Calu3 (cell line): ENCODE measurements at regions not wholly inside any gene's neighbourhood (a gene's known extent, or its start where the extent isn't known, plus 50 kb on each side); places are given as distances from the start of the nearest gene placed in this dataset.
"Not testable (repeated sequence)": the region's sequence is repeated elsewhere in the genome, so short reads cannot be mapped to it uniquely, and the experiment has no call there.

Source experiments
- BruUV-seq: library from RNA; stranded (reverse); fragments of 400-500 nt; replicated peaks from 2 replicates; lab custom pipeline; 2021; lab: Mats Ljungman, UMichigan
- CTCF ChIA-PET: fragments of 300-600 bp; sonication (Branson Sonifier 250); formaldehyde crosslinking; loops from one replicate; lab custom pipeline; 2022; ENCODE audit warnings: antibody characterized with exemption; lab: Charles Lee
- DNase-seq: peaks from one replicate; pipeline ENCODE4 v3.0.0; 2022
- H3K27ac Mint-ChIP-seq: one replicate; pipeline ENCODE4 v1.8.0; 2022; ENCODE audit warnings: mixed read lengths; ENCODE audit not compliant: unreplicated experiment
- H3K27me3 Mint-ChIP-seq: one replicate; pipeline ENCODE4 v1.8.0; 2022; ENCODE audit warnings: mixed read lengths; ENCODE audit not compliant: unreplicated experiment
- H3K36me3 Mint-ChIP-seq: one replicate; pipeline ENCODE4 v1.8.0; 2022; ENCODE audit warnings: mild to moderate bottlenecking, moderate library complexity, mixed read lengths; ENCODE audit not compliant: insufficient read depth, unreplicated experiment
- H3K4me1 Mint-ChIP-seq: one replicate; pipeline ENCODE4 v1.8.0; 2022; ENCODE audit warnings: mild to moderate bottlenecking, low read depth, mixed read lengths; ENCODE audit not compliant: unreplicated experiment
- H3K4me3 Mint-ChIP-seq: one replicate; pipeline ENCODE4 v1.8.0; 2022; ENCODE audit warnings: mild to moderate bottlenecking, low read depth, moderate library complexity, mixed read lengths; ENCODE audit not compliant: unreplicated experiment
- H3K9me3 Mint-ChIP-seq: one replicate; pipeline ENCODE4 v1.8.0; 2022; ENCODE audit warnings: low read depth, mixed read lengths; ENCODE audit not compliant: unreplicated experiment
- intact Hi-C: fragments of 100-400 bp; cut with micrococcal nuclease; formaldehyde crosslinking; loops from one replicate; pipeline ENCODE4 v1.10.0; 2022; ENCODE audit not compliant: unreplicated experiment
- TF ChIP-seq, protein P1 (sequence below): fragments of 200-600 bp; IDR thresholded peaks from one replicate; pipeline ENCODE4 v1.8.0; 2022; ENCODE audit warnings: antibody characterized with exemption; ENCODE audit not compliant: unreplicated experiment

DNA sequence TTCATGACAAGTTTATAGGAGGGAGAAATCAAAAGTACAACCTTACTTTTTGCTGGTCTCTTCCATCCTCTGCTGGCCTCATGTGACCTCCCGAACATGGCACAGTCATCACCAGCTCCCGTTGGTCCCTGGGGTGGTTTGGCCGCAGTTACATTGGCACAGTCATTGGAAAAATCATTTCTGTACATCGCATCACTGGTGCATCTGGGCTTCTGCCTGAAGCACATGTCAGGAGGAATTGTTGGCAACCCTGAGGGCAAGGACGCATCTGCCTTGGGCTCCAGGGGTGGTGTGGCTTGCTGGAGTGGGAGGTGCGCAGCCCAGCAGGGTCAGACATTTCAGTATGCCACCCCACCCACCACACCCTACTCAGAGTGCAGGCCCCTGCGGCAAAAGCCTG is 162.9 kb upstream of the SLC24A3 start:
- BruUV-seq = no TSS peak
- no peaks in the 10 kb centered on the region for H3K27me3 Mint-ChIP-seq
- intact Hi-C loops = no loop called here
- TF ChIP-seq, protein P1, sequence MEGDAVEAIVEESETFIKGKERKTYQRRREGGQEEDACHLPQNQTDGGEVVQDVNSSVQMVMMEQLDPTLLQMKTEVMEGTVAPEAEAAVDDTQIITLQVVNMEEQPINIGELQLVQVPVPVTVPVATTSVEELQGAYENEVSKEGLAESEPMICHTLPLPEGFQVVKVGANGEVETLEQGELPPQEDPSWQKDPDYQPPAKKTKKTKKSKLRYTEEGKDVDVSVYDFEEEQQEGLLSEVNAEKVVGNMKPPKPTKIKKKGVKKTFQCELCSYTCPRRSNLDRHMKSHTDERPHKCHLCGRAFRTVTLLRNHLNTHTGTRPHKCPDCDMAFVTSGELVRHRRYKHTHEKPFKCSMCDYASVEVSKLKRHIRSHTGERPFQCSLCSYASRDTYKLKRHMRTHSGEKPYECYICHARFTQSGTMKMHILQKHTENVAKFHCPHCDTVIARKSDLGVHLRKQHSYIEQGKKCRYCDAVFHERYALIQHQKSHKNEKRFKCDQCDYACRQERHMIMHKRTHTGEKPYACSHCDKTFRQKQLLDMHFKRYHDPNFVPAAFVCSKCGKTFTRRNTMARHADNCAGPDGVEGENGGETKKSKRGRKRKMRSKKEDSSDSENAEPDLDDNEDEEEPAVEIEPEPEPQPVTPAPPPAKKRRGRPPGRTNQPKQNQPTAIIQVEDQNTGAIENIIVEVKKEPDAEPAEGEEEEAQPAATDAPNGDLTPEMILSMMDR = no peak
- H3K4me1 Mint-ChIP-seq = no peaks in the 10 kb centered on the region
- H3K36me3 Mint-ChIP-seq = no peaks in the 10 kb centered on the region
- H3K9me3 Mint-ChIP-seq = no peaks in the 10 kb centered on the region
- no peak for DNase-seq
- CTCF ChIA-PET = no interaction called here
- no peak overlapping the region for H3K4me3 Mint-ChIP-seq
- H3K27ac Mint-ChIP-seq = no peak overlapping the region

DNA sequence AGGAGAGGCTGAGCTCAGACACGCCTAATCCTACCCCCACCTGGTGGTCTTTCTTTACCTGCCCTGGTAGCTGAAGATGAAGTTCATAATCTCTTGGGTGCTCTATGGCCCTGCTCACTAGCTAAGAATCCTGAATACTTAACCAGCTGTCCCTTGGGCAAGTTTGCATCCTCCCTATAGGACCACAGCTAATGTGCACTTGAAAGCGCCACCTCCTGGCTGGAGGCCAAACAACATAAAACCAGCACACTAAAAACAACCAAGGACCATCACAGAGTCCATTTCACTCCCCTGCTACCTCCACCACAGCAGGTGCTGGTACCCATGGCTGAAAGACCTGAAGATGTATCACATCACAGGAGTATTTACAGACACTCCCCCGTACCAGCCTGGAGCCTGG is 155.5 kb upstream of the SLC24A3 start:
- H3K36me3 Mint-ChIP-seq = no peaks in the 10 kb centered on the region
- intact Hi-C loops = no loop called here
- TF ChIP-seq, protein P1 = no peak
- H3K27me3 Mint-ChIP-seq = no peaks in the 10 kb centered on the region
- no peak overlapping the region for H3K27ac Mint-ChIP-seq
- peaks cover 3% of the 10 kb centered on the region for H3K9me3 Mint-ChIP-seq
- DNase-seq = no peak
- no peak overlapping the region for H3K4me3 Mint-ChIP-seq
- CTCF ChIA-PET = interaction anchor here (1.3 kb wide), 1 partner anchor 11 kb away, joined by 3 read pairs; no protein-coding TSS in a partner anchor
- H3K4me1 Mint-ChIP-seq = no peaks in the 10 kb centered on the region
- BruUV-seq = no TSS peak

DNA sequence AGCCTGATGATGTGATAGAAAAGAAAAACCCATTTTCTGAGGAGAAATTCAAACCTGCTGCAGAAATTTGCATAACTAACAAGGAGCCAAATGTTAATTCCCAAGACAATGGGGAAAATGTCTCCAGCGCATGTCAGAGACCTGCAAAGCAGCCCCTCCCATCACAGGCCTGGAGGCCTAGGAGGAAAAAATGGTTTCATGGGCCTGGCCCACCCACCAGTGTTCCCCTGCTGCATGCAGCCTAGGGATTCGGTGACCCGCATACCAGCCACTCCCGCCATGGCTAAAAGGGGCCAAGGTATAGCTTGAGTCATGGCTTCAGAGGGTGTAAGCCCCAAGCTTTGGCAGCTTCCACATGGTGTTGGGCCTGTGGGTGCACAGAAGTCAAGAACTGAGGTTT is 147.7 kb upstream of the SLC24A3 start:
- H3K36me3 Mint-ChIP-seq, BruUV-seq, H3K4me3 Mint-ChIP-seq, DNase-seq, H3K27ac Mint-ChIP-seq, H3K27me3 Mint-ChIP-seq, H3K9me3 Mint-ChIP-seq, H3K4me1 Mint-ChIP-seq, intact Hi-C loops, CTCF ChIA-PET: not testable (repeated sequence)

DNA sequence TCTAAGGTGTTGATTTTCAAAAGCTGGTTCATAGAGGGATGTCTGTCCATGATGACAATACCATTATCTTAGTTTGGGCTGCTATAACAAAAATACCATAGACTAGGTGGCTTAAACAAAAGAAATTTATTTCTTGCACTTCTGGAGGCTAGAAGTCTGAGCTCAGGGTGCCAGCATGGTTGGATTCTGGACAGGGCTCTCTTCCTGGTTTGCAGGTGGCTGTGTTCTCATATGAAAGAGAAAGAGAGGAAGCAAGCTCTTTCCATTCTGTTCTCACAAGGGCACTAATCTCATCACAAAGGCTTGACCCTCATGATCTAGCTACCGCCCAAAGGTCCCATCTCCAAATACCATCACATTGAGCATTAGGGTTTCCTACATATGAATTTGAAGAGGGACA is 144.5 kb upstream of the SLC24A3 start:
- H3K27me3 Mint-ChIP-seq = no peaks in the 10 kb centered on the region
- TF ChIP-seq, protein P1 = no peak
- no peaks in the 10 kb centered on the region for H3K36me3 Mint-ChIP-seq
- no peaks in the 10 kb centered on the region for H3K9me3 Mint-ChIP-seq
- CTCF ChIA-PET = no interaction called here
- H3K4me1 Mint-ChIP-seq = no peaks in the 10 kb centered on the region
- no peak overlapping the region for H3K27ac Mint-ChIP-seq
- DNase-seq = no peak
- intact Hi-C loops = no loop called here
- BruUV-seq = no TSS peak
- no peak overlapping the region for H3K4me3 Mint-ChIP-seq

DNA sequence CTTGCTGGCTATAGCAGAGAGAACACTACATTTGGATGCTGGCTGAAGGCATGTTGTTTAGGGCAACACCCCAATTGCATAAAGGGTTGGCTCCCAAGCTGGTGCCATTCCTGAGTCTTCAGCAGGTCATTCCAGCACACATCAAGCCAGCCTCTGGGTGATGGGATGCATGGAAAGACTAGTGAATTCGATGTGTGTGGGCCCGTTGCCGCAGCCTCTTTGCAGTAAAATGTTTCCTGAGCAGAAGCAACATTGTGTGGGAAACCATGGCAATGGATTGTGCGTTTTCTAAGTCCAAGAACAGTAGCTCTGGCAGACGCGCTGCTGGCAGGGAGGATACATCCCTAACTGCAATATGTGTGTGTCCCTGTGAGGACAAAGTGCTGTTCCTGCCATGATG is 142.4 kb upstream of the SLC24A3 start:
- H3K27ac Mint-ChIP-seq = no peak overlapping the region
- TF ChIP-seq, protein P1 = no peak
- no peaks in the 10 kb centered on the region for H3K9me3 Mint-ChIP-seq
- BruUV-seq = no TSS peak
- H3K36me3 Mint-ChIP-seq = no peaks in the 10 kb centered on the region
- no peak overlapping the region for H3K4me3 Mint-ChIP-seq
- CTCF ChIA-PET = no interaction called here
- H3K4me1 Mint-ChIP-seq = no peaks in the 10 kb centered on the region
- H3K27me3 Mint-ChIP-seq = no peaks in the 10 kb centered on the region
- intact Hi-C loops = no loop called here
- DNase-seq = no peak
